ENCODE measurements at regions not wholly inside any gene's neighbourhood (a gene's known extent, or its start where the extent isn't known, plus 50 kb on each side); places are given as distances from the start of the nearest gene placed in this dataset.

- Histone ChIP-seq H3K27ac (no peak overlapping the region), H3K4me3 (no peak overlapping the region), H3K27me3 (no peaks in the 10 kb centered on the region), H3K9me3 (no peaks in the 10 kb centered on the region), H3K4me1 (no peaks in the 10 kb centered on the region), H3K36me3 (no peaks in the 10 kb centered on the region), H3K9ac (ENCODE audit: low read depth in 2 of 2, low read length in 2 of 2) (no peak overlapping the region)
- no peak for DNase-seq
- no peak for TF ChIP-seq CTCF (IDR thresholded peaks at IDR 0.05)
- intact Hi-C loops (cut with DNase I) = no loop called here
These were observed 119.8 kb upstream of the PTGFR start for GRCh38 chr1:78370779-78371482.

- no peaks in the 10 kb centered on the region for H3K4me1 ChIP-seq
- intact Hi-C loops (cut with DNase I) = no loop called here
- no peak overlapping the region for H3K4me3 ChIP-seq
- H3K9me3 ChIP-seq = no peaks in the 10 kb centered on the region
- H3K27ac ChIP-seq = no peak overlapping the region
- no peak for TF ChIP-seq CTCF (IDR thresholded peaks at IDR 0.05)
- no peaks in the 10 kb centered on the region for H3K36me3 ChIP-seq
- H3K27me3 ChIP-seq = no peaks in the 10 kb centered on the region
- no peak for DNase-seq
- no peak overlapping the region for H3K9ac ChIP-seq (ENCODE audit: low read depth in 2 of 2, low read length in 2 of 2)
These were observed 117.1 kb upstream of the PTGFR start for GRCh38 chr1:78373676-78374075.

DNA sequence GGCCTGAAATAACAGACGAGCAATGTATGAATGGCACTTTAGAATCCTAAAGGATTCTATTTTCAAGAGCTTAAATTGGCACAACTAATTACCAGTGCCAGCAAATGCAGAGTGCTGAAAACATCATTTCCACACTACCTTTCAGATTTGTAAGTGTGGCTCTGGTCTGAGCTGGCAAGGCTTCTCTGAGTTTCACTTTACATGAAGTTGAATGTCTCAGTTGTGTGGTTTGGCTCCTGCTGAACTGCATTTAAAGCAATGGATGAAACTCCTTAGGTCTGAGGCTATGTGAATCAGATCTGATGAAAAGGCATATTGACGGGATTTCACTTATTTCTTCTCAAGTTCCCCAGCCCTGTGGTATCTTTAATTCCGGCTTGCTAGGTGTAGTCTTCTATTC lies 114.8 kb upstream of the PTGFR start:
- H3K9me3 ChIP-seq = no peaks in the 10 kb centered on the region
- no peak for TF ChIP-seq CTCF (IDR thresholded peaks at IDR 0.05)
- no peak overlapping the region for H3K4me3 ChIP-seq
- H3K9ac ChIP-seq (ENCODE audit: low read depth in 2 of 2, low read length in 2 of 2) = no peak overlapping the region
- no peaks in the 10 kb centered on the region for H3K27me3 ChIP-seq
- DNase-seq = no peak
- no peaks in the 10 kb centered on the region for H3K4me1 ChIP-seq
- no peaks in the 10 kb centered on the region for H3K36me3 ChIP-seq
- intact Hi-C loops (cut with DNase I) = no loop called here
- H3K27ac ChIP-seq = no peak overlapping the region

DNA sequence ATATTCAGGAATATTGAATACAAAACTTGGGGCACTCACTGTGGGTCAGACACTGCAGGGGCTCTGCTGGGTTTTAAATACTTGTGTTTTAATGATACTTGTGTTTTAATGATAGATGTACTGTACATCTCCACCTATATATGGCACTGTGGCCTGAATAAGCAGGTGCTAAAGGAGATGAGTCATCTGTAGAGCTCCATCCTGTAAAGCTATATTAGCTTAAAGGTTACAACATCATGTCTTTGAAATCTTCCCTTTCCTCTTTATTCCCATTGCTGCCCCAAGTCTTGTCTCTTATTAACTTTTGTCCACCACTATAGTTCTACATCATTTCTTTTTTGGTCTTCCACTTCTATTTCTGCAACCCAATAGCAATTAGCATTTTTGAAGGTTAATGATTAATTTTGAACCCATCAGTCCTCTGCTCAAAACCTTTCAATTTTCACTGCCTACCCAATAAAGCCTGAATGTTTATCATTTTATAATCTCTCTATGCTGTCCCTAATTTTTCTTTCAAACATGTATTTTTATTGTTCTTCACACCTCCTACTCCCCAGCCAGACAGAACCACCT lies 113.3 kb upstream of the PTGFR start:
- intact Hi-C loops (cut with DNase I) = no loop called here
- no peak for DNase-seq
- no peaks in the 10 kb centered on the region for H3K9me3 ChIP-seq
- no peak for TF ChIP-seq CTCF (IDR thresholded peaks at IDR 0.05)
- H3K27me3 ChIP-seq = no peaks in the 10 kb centered on the region
- no peak overlapping the region for H3K4me3 ChIP-seq
- H3K9ac ChIP-seq (ENCODE audit: low read depth in 2 of 2, low read length in 2 of 2) = no peak overlapping the region
- H3K36me3 ChIP-seq = no peaks in the 10 kb centered on the region
- no peaks in the 10 kb centered on the region for H3K4me1 ChIP-seq
- no peak overlapping the region for H3K27ac ChIP-seq

DNA sequence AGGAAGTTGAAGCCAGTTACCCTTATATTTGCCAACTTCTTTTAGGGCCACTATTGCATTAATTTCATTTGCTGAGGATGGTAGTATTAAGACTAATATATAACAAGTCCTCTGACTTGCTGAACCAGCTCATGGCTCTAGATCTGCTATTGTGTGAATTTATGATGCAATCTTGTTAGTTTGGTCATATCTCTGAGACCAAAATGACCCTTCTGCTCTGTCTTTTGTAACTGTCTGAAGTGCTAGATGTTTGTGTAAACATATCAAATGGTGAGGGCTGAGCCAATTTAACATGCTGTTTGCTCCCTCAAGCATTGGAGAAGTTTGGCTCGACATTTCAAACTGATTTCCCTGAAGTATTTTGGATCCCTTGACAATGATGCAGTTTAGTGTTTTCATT lies 106.9 kb upstream of the PTGFR start:
- H3K9me3 ChIP-seq = no peaks in the 10 kb centered on the region
- no peaks in the 10 kb centered on the region for H3K36me3 ChIP-seq
- no peaks in the 10 kb centered on the region for H3K4me1 ChIP-seq
- intact Hi-C loops (cut with DNase I) = no loop called here
- no peak overlapping the region for H3K9ac ChIP-seq (ENCODE audit: low read depth in 2 of 2, low read length in 2 of 2)
- H3K4me3 ChIP-seq = no peak overlapping the region
- no peaks in the 10 kb centered on the region for H3K27me3 ChIP-seq
- no peak for DNase-seq
- TF ChIP-seq CTCF (IDR thresholded peaks at IDR 0.05) = no peak
- no peak overlapping the region for H3K27ac ChIP-seq
